ENCODE measurements at regions not wholly inside any gene's neighbourhood (a gene's known extent, or its start where the extent isn't known, plus 50 kb on each side); places are given as distances from the start of the nearest gene placed in this dataset.

- ChIA-PET POLR2A (no interaction called here), CTCF (interaction anchor here (1.4 kb wide), 1 partner anchor 11 kb away, joined by 3 read pairs; no protein-coding TSS in a partner anchor)
- no TSS peak for BruUV-seq (replicated peaks)
- H3K4me1 ChIP-seq (ENCODE audit: control insufficient read depth, extremely low read depth, insufficient read depth, low read length) = no peaks in the 10 kb centered on the region
- no peak for DNase-seq (ENCODE audit: low read depth, low spot score)
- no peaks in the 10 kb centered on the region for H3K9me3 ChIP-seq (replicated peaks; ENCODE audit: control insufficient read depth, insufficient read depth, low read length)
- dilution Hi-C loops (cut with MboI; ENCODE audit: extremely low pct_ligation_motif_present, low sequenced_read_pairs) (no loop called here), intact Hi-C loops (cut with micrococcal nuclease) (no loop called here)
- H3K27ac ChIP-seq (ENCODE audit: insufficient read depth, low read depth, low read length) = no peak overlapping the region
- H2AFZ ChIP-seq (ENCODE audit: low read depth, low read length) = no peak overlapping the region
- no peaks in the 10 kb centered on the region for H4K20me1 ChIP-seq (replicated peaks; ENCODE audit: control insufficient read depth, extremely low read depth, insufficient read depth, low read length)
- no peaks in the 10 kb centered on the region for H3K9me1 ChIP-seq (replicated peaks; ENCODE audit: control insufficient read depth, extremely low read depth, insufficient read depth, low read length)
- no peak overlapping the region for H3K4me3 ChIP-seq (replicated peaks in 1 of 3; ENCODE audit: insufficient read depth in 1 of 3, low read depth in 1 of 3, low read length in 3 of 3)
- TF ChIP-seq GATA2 (IDR thresholded peaks at IDR 0.05; ENCODE audit: insufficient read depth, insufficient read length, low read depth, low read length) (no peak), POLR2A (IDR thresholded peaks at IDR 0.05; ENCODE audit: low read depth, low read length) (no peak), JUN (IDR thresholded peaks at IDR 0.05; ENCODE audit: borderline replicate concordance, insufficient read depth, insufficient read length, low read depth) (no peak), POLR2AphosphoS5 (IDR thresholded peaks at IDR 0.05; ENCODE audit: insufficient read depth, low read depth, low read length) (no peak), EZH2 (IDR thresholded peaks at IDR 0.05; ENCODE audit: borderline replicate concordance, low read depth, low read length, severe bottlenecking) (no peak), MAX (IDR thresholded peaks at IDR 0.05; ENCODE audit: insufficient read depth, insufficient read length) (no peak), MYC (IDR thresholded peaks at IDR 0.05; ENCODE audit: low read depth, low read length) (no peak), FOS (IDR thresholded peaks at IDR 0.05; ENCODE audit: borderline replicate concordance, insufficient read depth, low read length) (no peak)
- TF ChIP-seq, protein P1, sequence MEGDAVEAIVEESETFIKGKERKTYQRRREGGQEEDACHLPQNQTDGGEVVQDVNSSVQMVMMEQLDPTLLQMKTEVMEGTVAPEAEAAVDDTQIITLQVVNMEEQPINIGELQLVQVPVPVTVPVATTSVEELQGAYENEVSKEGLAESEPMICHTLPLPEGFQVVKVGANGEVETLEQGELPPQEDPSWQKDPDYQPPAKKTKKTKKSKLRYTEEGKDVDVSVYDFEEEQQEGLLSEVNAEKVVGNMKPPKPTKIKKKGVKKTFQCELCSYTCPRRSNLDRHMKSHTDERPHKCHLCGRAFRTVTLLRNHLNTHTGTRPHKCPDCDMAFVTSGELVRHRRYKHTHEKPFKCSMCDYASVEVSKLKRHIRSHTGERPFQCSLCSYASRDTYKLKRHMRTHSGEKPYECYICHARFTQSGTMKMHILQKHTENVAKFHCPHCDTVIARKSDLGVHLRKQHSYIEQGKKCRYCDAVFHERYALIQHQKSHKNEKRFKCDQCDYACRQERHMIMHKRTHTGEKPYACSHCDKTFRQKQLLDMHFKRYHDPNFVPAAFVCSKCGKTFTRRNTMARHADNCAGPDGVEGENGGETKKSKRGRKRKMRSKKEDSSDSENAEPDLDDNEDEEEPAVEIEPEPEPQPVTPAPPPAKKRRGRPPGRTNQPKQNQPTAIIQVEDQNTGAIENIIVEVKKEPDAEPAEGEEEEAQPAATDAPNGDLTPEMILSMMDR (IDR thresholded peaks at IDR 0.05; ENCODE audit: extremely low read depth in 1 of 2, insufficient read depth in 1 of 2, low read depth in 1 of 2, low read length in 2 of 2) = no peak
- no peaks in the 10 kb centered on the region for H3K27me3 ChIP-seq (ENCODE audit: control insufficient read depth in 2 of 2, insufficient read depth in 2 of 2, low read length in 2 of 2)
- no peaks in the 10 kb centered on the region for H3K36me3 ChIP-seq (ENCODE audit: control insufficient read depth in 2 of 2, extremely low read depth in 1 of 2, insufficient read depth in 2 of 2, low read length in 2 of 2)
- no peak overlapping the region for H3K4me2 ChIP-seq (ENCODE audit: insufficient read depth, low read length)
- no peak for FAIRE-seq
- H3K9ac ChIP-seq (replicated peaks; ENCODE audit: extremely low read depth, insufficient read depth, low read length) = no peak overlapping the region
- H3K79me2 ChIP-seq (ENCODE audit: control insufficient read depth, insufficient read depth, low read length) = no peaks in the 10 kb centered on the region
These were observed 58.9 kb upstream of the ZNF516 start for GRCh38 chr18:76553715-76554546.
